ENCODE measurements at regions not wholly inside any gene's neighbourhood (a gene's known extent, or its start where the extent isn't known, plus 50 kb on each side); places are given as distances from the start of the nearest gene placed in this dataset.

DNA sequence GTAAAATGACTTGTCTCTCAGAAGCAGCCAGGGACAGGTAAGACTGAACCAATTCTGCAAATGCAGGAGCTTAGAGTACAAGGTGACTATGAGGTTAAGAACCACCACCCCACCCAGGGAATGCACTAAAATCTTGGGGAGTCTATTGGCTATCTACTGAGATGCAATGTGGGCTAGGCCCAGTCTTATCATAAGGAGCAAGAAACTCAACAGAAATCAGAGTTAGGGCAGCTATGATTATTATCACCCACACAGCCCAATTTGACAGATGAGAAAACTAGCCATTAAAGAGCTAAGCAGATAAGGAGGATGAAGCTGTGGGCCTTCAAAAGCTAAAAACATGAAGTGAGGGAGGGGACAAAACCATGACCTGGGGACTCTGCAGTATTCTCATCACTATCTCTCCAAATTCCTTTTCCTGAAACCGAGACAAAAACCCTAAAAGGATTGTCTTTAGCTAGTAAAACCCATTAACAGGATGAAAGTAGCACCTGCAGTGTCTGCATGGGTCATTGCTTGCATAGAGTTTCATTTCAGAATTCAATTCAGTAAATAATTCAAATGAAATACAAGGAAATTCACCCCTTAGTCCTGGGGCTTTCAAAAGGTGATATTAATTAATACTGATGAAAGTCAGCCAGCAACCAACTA, 68.8 kb upstream of the USP47 start:
- DNase-seq (ENCODE audit: low read depth): no peak
- TF ChIP-seq, protein P1, sequence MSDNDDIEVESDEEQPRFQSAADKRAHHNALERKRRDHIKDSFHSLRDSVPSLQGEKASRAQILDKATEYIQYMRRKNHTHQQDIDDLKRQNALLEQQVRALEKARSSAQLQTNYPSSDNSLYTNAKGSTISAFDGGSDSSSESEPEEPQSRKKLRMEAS (IDR thresholded peaks at IDR 0.05; ENCODE audit: low read depth, low read length): no peak
- no peak overlapping the region for H3K4me3 ChIP-seq (ENCODE audit: low read depth, low read length)

DNA sequence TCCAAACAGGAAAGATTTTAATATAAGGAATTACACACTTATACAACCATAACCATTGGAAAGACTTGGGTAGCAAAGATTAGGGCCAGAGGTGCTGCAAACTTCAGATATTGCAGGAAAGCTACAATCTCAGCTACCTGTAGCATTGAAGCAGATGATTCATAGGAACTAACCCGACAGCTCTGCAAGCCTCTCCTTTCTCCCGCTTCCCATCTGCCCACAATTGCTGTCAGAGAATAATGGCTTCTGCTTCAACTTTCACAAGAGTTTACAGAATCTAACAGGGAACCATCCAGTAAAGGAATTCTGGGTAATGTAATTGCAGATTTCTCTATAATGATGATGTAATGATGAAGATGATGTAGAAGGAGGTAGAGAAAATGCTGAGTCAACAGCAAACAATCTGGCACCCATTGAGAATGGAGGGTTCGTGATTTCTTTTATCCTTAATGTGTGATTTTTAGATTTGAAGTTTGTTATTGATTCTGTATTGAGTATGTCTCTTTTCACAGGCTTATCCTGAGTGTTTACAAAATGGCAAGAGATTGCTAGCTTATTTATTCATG, 70.8 kb upstream of the USP47 start:
- H3K4me3 ChIP-seq (ENCODE audit: low read depth, low read length): no peak overlapping the region
- no peak for DNase-seq (ENCODE audit: low read depth)
- TF ChIP-seq MYC (IDR thresholded peaks at IDR 0.05; ENCODE audit: low read depth, low read length) (no peak), CTCF (IDR thresholded peaks at IDR 0.05; ENCODE audit: low read depth, low read length) (no peak), POLR2A (IDR thresholded peaks at IDR 0.05; ENCODE audit: extremely low read depth, insufficient read length) (no peak)
- TF ChIP-seq, protein P1 (IDR thresholded peaks at IDR 0.05; ENCODE audit: low read depth, low read length): no peak

DNA sequence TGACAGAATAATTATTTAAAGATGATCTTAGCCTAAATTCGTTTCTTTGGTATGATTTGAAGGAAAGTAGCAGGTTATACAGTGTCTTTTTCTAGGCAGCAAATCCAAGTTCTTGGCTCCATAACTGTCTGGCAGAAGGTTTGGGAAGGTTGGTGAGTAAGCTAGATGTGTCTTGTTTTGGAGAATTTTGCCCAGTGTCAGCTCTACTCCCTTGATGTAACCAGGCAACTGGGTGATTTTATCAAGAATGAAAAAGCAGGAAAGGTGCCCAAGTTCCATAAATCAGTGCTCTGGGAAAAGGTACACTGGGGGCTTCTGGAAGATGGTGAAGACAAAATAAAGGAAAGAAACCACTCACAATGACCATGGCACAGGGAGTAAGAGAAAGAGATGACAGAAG, 71.5 kb upstream of the USP47 start:
- H3K4me3 ChIP-seq (ENCODE audit: low read depth, low read length): no peak overlapping the region
- no peak for DNase-seq (ENCODE audit: low read depth)
- TF ChIP-seq, protein P1 (IDR thresholded peaks at IDR 0.05; ENCODE audit: low read depth, low read length): no peak
- no peak for TF ChIP-seq MYC (IDR thresholded peaks at IDR 0.05; ENCODE audit: low read depth, low read length)

GRCh38 chr11:11769782-11770181, 72.0 kb upstream of the USP47 start:
- H3K4me3 ChIP-seq (ENCODE audit: low read depth, low read length): no peak overlapping the region
- DNase-seq (ENCODE audit: low read depth): no peak
- TF ChIP-seq, protein P1 (IDR thresholded peaks at IDR 0.05; ENCODE audit: low read depth, low read length): no peak
- no peak for TF ChIP-seq CTCF (IDR thresholded peaks at IDR 0.05; ENCODE audit: low read depth, low read length)
- TF ChIP-seq MYC (IDR thresholded peaks at IDR 0.05; ENCODE audit: low read depth, low read length): no peak
- TF ChIP-seq POLR2A (IDR thresholded peaks at IDR 0.05; ENCODE audit: extremely low read depth, insufficient read length): no peak

DNA sequence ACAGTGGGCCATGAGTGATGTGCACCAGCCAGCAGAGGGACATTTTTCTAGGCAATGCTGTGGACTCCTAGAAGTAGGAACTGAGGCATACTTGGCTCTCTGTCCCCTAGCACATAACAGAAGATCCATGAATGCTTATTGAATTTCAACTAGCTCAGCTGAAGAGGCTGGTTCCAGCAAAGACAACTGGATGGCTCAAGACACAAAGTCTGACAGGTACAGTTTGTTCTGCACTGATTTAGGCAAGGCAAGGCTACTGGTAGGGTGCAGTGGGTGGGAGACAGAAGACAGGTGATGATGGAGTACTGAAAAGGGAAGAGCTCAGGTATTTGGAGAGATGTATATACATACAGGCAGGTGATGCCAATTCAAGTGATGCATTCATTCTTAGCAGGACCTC, 72.4 kb upstream of the USP47 start:
- no peak overlapping the region for H3K4me3 ChIP-seq (ENCODE audit: low read depth, low read length)
- no peak for DNase-seq (ENCODE audit: low read depth)
- TF ChIP-seq, protein P1 (IDR thresholded peaks at IDR 0.05; ENCODE audit: low read depth, low read length): no peak

DNA sequence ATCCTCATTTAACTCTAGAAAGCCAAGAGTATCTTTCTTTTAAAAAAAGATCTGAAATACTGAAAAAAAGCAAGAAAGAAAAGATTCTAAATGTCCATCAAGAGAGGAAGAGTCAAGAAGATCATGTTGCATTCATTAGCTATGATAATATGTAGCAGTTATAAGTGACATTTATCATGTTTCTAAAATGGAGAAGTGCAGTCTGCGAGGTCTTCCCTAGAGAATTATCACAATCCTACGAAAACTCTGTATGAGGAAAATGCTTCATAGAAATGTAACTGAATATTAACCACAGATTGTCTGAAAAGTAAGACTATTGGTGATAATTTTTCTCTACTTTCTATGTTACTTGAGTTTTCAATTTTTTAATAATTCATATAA, 77.4 kb upstream of the USP47 start:
- TF ChIP-seq POLR2A (IDR thresholded peaks at IDR 0.05; ENCODE audit: extremely low read depth, insufficient read length): no peak
- TF ChIP-seq, protein P1 (IDR thresholded peaks at IDR 0.05; ENCODE audit: low read depth, low read length): no peak
- no peak for TF ChIP-seq MYC (IDR thresholded peaks at IDR 0.05; ENCODE audit: low read depth, low read length)
- no peak for TF ChIP-seq CTCF (IDR thresholded peaks at IDR 0.05; ENCODE audit: low read depth, low read length)
- peak; percentile 7 for DNase-seq (ENCODE audit: low read depth)
- no peak overlapping the region for H3K4me3 ChIP-seq (ENCODE audit: low read depth, low read length)

GRCh38 chr11:11763796-11764422, 77.9 kb upstream of the USP47 start:
- no peak for DNase-seq (ENCODE audit: low read depth)
- TF ChIP-seq MYC (IDR thresholded peaks at IDR 0.05; ENCODE audit: low read depth, low read length) (no peak), POLR2A (IDR thresholded peaks at IDR 0.05; ENCODE audit: extremely low read depth, insufficient read length) (no peak), CTCF (IDR thresholded peaks at IDR 0.05; ENCODE audit: low read depth, low read length) (no peak)
- TF ChIP-seq, protein P1 (IDR thresholded peaks at IDR 0.05; ENCODE audit: low read depth, low read length): no peak

More at GRCh38 chr11:11763796-11764422, 77.9 kb upstream of the USP47 start:
- H3K4me3 ChIP-seq (ENCODE audit: low read depth, low read length): no peak overlapping the region
